Chondrocyte (in vitro differentiated cells): ENCODE measurements at regions not wholly inside any gene's neighbourhood (a gene's known extent, or its start where the extent isn't known, plus 50 kb on each side); places are given as distances from the start of the nearest gene placed in this dataset.

Experiments
- DNase-seq: peaks from one replicate; pipeline ENCODE4 v3.0.0; 2021; ENCODE audit warnings: mixed read lengths, low spot score
- H3K27ac Mint-ChIP-seq: one replicate; pipeline ENCODE4 v1.8.0; 2021; ENCODE audit warnings: mild to moderate bottlenecking, moderate library complexity, mixed read lengths; ENCODE audit not compliant: unreplicated experiment
- H3K27me3 Mint-ChIP-seq: 2 replicates; pipeline ENCODE4 v1.8.0; 2021; ENCODE audit warnings: low read depth, mixed read lengths
- H3K36me3 Mint-ChIP-seq: 2 replicates; pipeline ENCODE4 v1.8.0; 2021; ENCODE audit warnings: low read depth, mixed read lengths
- H3K4me1 Mint-ChIP-seq: 2 replicates; pipeline ENCODE4 v1.8.0; 2021; ENCODE audit warnings: low read depth, mild to moderate bottlenecking, mixed read lengths
- H3K4me3 Mint-ChIP-seq: one replicate; pipeline ENCODE4 v1.8.0; 2021; ENCODE audit warnings: mild to moderate bottlenecking, moderate library complexity, mixed read lengths; ENCODE audit not compliant: unreplicated experiment
- H3K9me3 Mint-ChIP-seq: 2 replicates; pipeline ENCODE4 v1.8.0; 2021; ENCODE audit warnings: low read depth, mixed read lengths
- TF ChIP-seq, protein P1 (sequence below): fragments of 200-600 bp; sonication (generic); IDR thresholded peaks from 2 replicates; pipeline ENCODE4 v1.5.0; 2021; ENCODE audit warnings: antibody characterized with exemption, mild to moderate bottlenecking, moderate library complexity

DNA sequence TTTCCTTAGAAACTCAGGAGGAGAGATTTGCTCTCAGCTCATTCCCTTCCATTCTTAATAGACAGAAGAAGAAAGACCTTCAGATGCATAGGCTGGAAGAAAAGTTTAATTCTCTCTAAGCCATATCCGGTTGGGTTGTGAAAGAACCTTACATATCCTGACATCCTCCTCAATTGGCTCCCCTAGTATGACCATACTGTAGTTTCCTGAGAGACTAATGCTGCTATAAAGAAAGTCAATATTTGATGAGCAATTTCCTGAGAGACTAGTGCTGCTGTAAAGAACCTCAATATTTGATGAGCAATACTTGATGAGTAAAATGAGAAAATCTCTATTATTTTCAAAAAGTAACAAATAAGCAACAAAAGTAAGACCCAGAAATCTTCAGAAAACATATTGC lies 888.5 kb upstream of the SORCS1 start:
- H3K36me3 Mint-ChIP-seq = no peaks in the 10 kb centered on the region
- no peak overlapping the region for H3K27ac Mint-ChIP-seq
- DNase-seq = no peak
- TF ChIP-seq, protein P1, sequence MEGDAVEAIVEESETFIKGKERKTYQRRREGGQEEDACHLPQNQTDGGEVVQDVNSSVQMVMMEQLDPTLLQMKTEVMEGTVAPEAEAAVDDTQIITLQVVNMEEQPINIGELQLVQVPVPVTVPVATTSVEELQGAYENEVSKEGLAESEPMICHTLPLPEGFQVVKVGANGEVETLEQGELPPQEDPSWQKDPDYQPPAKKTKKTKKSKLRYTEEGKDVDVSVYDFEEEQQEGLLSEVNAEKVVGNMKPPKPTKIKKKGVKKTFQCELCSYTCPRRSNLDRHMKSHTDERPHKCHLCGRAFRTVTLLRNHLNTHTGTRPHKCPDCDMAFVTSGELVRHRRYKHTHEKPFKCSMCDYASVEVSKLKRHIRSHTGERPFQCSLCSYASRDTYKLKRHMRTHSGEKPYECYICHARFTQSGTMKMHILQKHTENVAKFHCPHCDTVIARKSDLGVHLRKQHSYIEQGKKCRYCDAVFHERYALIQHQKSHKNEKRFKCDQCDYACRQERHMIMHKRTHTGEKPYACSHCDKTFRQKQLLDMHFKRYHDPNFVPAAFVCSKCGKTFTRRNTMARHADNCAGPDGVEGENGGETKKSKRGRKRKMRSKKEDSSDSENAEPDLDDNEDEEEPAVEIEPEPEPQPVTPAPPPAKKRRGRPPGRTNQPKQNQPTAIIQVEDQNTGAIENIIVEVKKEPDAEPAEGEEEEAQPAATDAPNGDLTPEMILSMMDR = no peak
- no peaks in the 10 kb centered on the region for H3K27me3 Mint-ChIP-seq
- H3K4me1 Mint-ChIP-seq = no peaks in the 10 kb centered on the region
- H3K9me3 Mint-ChIP-seq = peaks cover 18% of the 10 kb centered on the region
- H3K4me3 Mint-ChIP-seq = no peak overlapping the region

DNA sequence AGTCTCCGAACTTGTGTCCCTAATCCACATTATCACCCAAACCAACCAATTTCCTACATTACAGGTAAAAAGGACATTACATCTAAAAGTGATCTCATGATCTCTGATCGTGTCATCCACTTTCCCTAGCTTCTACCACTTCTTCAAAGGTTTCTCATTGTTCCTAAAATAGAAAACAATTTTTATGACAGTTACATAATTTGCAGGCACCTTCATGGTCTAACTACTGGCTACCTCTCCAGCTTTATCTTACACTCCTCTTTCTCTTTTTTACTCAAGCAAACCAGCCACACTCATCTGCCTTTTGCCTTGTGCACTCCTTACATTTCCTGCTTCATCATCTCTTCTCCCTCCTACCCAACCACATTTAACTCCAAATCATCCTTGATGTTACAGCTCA lies 886.7 kb upstream of the SORCS1 start:
- Mint-ChIP-seq H3K4me1 (no peaks in the 10 kb centered on the region), H3K9me3 (peaks cover 15% of the 10 kb centered on the region), H3K27ac (no peak overlapping the region), H3K27me3 (no peaks in the 10 kb centered on the region), H3K4me3 (no peak overlapping the region), H3K36me3 (no peaks in the 10 kb centered on the region)
- no peak for DNase-seq
- TF ChIP-seq, protein P1 = no peak

GRCh38 chr10:108050626-108051025 lies 886.1 kb upstream of the SORCS1 start:
- TF ChIP-seq, protein P1 = no peak
- Mint-ChIP-seq H3K36me3 (no peaks in the 10 kb centered on the region), H3K27me3 (no peaks in the 10 kb centered on the region), H3K27ac (no peak overlapping the region), H3K4me1 (no peaks in the 10 kb centered on the region), H3K4me3 (no peak overlapping the region), H3K9me3 (peaks cover 12% of the 10 kb centered on the region)
- no peak for DNase-seq

- Mint-ChIP-seq H3K4me1 (no peaks in the 10 kb centered on the region), H3K27me3 (no peaks in the 10 kb centered on the region), H3K36me3 (no peaks in the 10 kb centered on the region), H3K4me3 (no peak overlapping the region), H3K9me3 (peaks cover 12% of the 10 kb centered on the region), H3K27ac (no peak overlapping the region)
- TF ChIP-seq, protein P1 = no peak
- no peak for DNase-seq
Measured at GRCh38 chr10:108049668-108050067, 885.2 kb upstream of the SORCS1 start.

DNA sequence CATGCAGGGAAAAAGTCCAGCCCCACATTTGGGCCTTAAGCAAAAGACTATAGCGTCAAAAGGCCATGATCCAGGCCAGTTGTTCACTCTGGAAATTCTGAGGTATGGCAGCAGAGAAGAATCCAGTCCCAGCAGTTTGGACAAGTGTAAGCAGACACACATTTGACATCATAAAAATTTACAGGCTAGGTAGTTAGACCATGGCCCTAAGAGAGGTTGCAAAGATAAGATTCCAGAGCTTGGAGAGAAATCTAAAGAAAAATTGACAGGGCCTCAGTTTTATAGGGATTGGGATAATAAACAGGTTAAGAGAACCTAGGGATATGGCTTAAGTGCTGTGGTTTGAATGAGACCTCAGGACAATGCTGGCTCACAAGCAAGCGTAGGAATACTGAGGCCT lies 884.4 kb upstream of the SORCS1 start:
- Mint-ChIP-seq H3K4me3 (no peak overlapping the region), H3K9me3 (peaks cover 12% of the 10 kb centered on the region), H3K36me3 (no peaks in the 10 kb centered on the region), H3K4me1 (no peaks in the 10 kb centered on the region), H3K27ac (no peak overlapping the region), H3K27me3 (no peaks in the 10 kb centered on the region)
- TF ChIP-seq, protein P1 = no peak
- DNase-seq = no peak
